OCI-LY1 (cell line): ENCODE measurements at regions not wholly inside any gene's neighbourhood (a gene's known extent, or its start where the extent isn't known, plus 50 kb on each side); places are given as distances from the start of the nearest gene placed in this dataset.
"Not testable (repeated sequence)": the region's sequence is repeated elsewhere in the genome, so short reads cannot be mapped to it uniquely, and the experiment has no call there.

Experiments used
- EZH2 ChIP-seq: fragments of 200-600 bp; sonication (generic), shearing (Covaris generic); IDR thresholded peaks from 2 replicates; pipeline ENCODE4 v1.8.0; 2017; ENCODE audit warnings: borderline replicate concordance, mixed run types, mild to moderate bottlenecking, antibody characterized with exemption, low read length, moderate library complexity, mixed read lengths
- TF ChIP-seq, protein P1 (sequence below): fragments of 200-600 bp; sonication (generic), shearing (Covaris generic); IDR thresholded peaks from 2 replicates; pipeline ENCODE4 v1.5.1; 2017; ENCODE audit warnings: mild to moderate bottlenecking, antibody characterized with exemption, low read length, moderate library complexity, mixed read lengths

DNA sequence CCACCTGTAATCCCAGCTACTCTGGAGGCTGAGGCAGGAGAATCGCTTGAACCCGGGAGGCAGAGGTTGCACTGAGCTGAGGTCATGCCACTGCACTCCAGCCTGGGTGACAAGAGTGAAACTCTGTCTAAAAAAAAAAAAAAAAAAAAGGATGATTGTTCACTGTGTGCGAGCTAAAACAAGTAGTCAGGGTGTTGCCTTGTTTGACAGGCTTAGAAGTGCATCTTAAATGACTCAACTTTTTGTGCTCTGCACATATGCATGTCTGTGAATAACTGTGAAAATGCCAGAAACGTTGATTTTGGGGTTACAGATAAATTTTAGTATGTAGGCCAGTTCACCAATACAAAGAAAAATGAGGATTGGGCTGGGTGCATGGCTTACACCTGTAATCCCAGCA lies 534.9 kb downstream of the XYLT1 start:
- TF ChIP-seq, protein P1, sequence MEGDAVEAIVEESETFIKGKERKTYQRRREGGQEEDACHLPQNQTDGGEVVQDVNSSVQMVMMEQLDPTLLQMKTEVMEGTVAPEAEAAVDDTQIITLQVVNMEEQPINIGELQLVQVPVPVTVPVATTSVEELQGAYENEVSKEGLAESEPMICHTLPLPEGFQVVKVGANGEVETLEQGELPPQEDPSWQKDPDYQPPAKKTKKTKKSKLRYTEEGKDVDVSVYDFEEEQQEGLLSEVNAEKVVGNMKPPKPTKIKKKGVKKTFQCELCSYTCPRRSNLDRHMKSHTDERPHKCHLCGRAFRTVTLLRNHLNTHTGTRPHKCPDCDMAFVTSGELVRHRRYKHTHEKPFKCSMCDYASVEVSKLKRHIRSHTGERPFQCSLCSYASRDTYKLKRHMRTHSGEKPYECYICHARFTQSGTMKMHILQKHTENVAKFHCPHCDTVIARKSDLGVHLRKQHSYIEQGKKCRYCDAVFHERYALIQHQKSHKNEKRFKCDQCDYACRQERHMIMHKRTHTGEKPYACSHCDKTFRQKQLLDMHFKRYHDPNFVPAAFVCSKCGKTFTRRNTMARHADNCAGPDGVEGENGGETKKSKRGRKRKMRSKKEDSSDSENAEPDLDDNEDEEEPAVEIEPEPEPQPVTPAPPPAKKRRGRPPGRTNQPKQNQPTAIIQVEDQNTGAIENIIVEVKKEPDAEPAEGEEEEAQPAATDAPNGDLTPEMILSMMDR: not testable (repeated sequence)
- TF ChIP-seq EZH2: not testable (repeated sequence)
